HG02623 (cell line): ENCODE measurements at regions not wholly inside any gene's neighbourhood (a gene's known extent, or its start where the extent isn't known, plus 50 kb on each side); places are given as distances from the start of the nearest gene placed in this dataset.

Source experiments
- ATAC-seq: cut with Tn5 transposase; IDR thresholded peaks from one replicate; pipeline ENCODE4 v1.9.1; 2021; ENCODE audit warnings: moderate library complexity; ENCODE audit not compliant: unreplicated experiment

DNA sequence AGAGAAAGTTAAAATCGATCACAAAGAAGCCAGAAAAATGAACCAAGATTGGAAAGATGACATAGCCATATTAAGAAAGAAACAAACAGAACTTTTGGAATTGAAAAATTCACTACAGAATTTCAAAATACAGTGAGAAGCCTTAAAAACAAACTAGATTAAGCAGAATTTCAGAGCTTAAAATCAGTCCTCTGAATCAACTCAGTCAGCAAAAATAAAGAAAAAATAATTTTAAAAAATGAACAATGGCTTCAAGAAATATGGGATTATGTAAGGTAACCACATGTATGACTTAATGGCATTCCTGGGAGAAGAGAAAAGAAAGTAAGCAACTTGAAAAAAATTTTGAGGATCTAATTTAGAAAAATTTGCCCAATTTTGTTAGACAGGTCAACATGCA is 696.2 kb downstream of the TSN start:
- no peak for ATAC-seq

- ATAC-seq, result no peak
These were observed 713.7 kb downstream of the TSN start for GRCh38 chr2:122469147-122469546.

DNA sequence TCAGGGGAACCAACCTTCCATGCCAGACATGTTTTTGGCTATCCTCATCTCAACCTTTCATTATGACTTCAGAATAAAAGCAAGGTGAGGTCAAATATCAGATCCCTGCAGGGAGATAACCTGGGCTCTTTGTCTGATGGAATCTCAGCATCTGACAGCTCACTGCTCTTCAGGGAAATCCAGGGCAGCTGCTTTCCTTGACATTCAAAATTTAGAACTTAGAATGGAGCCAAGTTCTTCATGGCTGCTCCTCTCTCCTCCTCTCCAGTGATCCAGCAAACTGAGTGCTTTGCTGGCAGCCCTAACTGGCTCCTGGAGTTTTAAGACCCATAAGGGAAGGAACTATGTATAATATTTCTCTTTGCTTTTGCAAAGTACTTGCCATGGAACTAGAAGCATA is 716.3 kb downstream of the TSN start:
- no peak for ATAC-seq

DNA sequence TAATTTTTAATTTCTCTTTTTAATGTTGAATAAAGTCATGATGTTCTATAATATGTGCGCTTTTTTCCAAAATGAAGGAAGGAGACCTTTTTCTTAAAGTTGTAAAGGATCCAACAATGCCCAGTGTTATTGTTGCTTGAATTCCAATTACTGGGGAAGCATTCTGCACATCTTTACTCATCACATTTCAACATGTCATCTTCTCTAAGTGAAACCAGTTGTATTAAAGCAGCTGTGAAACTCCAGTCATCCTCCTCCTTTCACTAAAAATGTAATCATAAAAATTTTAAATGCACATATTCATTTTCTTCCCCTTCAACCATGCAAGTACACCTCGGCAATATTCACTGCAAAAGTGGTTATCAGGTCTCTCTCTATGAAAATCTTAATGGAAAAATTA is 722.7 kb downstream of the TSN start:
- ATAC-seq, result no peak

- no peak for ATAC-seq
These were observed 723.3 kb downstream of the TSN start for GRCh38 chr2:122478771-122479170.

- ATAC-seq, result no peak
These were observed 725.2 kb downstream of the TSN start for GRCh38 chr2:122480501-122481243.

DNA sequence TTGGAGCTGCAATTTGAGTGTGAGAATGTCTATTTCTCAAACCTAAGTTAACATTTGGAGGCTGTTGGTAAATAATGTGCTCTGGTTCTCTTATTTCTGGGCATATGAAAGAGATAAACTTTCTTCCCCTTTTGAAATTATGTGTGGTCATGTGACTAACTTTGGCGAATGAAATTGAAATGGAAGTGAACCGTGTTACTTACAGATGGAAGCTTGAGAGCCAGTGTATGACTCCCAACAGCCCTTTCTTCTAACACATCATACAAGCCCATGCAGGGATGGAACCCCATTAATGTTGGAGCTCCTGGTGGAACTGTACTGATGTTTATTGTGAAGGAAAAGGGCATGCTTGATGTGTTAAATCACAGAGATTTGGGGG is 725.8 kb downstream of the TSN start:
- ATAC-seq, result no peak

DNA sequence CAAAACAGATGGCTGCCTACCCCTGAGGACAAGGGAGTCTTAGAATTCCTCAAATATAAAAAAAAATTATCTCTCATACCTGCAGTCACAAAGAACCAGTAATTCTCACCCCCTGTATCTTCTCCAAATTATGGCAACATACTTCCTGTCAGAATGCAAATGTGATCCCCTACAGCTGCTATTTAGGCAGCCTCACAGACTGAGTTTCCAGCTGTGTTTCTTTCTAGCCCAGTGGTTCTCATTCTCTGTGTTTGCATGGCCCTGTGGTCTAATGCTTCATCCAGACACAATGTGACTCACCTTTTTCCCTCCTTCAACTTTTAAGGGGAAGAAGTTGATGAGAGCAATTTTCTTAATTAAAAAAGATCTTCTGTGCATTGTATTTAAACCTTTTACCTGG is 726.3 kb downstream of the TSN start:
- ATAC-seq, result no peak

- no peak for ATAC-seq
These were observed 730.6 kb downstream of the TSN start for GRCh38 chr2:122486086-122486485.

DNA sequence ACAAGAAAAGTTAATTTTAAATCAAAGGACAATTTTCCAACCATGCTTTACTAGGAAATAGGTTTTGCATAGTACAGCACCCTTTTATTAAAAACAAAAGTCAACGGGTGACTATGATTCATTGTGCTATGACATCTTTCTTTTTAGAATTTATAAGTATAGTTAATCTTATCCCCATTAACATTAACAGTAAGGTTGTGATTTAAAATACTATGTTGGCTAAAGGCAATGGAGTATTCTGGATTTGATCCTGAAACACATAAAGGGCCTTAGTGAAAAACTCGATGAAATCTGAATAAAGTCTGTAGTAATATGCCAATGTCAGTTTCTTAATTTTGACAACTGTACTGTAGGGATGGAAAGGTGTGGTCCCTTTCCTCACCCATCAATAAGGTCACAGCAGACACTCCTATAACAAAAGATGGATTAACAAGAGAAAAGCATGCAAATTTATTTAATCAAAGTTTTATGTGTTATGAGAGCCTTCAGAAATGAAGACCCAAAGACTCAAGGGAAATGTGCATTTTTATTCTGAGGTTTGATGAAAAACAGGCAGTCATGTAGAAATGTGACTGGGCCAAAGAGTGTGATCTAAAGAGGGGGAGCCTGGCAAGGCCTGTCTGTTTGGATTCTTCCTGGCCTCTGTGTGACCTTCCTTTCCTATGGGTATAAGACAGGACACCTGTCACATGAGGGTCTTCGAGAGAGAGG is 731.4 kb downstream of the TSN start:
- ATAC-seq, result no peak

DNA sequence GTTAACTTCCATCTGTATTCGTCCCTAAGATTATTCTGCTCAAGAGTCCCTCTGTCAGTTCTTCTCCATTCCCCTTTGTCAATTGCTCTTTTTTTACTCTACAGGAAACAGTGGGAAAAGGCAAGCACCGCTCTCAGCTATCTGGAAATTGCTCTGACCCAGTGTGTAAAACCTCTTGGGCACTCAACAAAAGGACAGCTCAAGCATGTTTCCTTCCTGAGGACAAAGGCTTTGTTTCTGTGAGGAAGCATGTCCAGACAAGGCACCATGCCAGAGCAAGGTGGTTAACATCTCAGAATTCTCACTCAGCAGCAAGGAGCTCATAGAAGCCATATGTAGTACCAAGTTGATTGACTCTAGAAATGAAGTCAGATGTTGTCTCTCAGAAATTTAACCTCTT is 735.6 kb downstream of the TSN start:
- ATAC-seq, result no peak

GRCh38 chr2:122500316-122501105 is 745.1 kb downstream of the TSN start:
- no peak for ATAC-seq

GRCh38 chr2:122506620-122507019 is 751.2 kb downstream of the TSN start:
- no peak for ATAC-seq

- no peak for ATAC-seq
These were observed 751.8 kb downstream of the TSN start for GRCh38 chr2:122507261-122507660.

- ATAC-seq, result no peak
These were observed 756.6 kb downstream of the TSN start for GRCh38 chr2:122512091-122512490.

GRCh38 chr2:122514451-122514996 is 759.1 kb downstream of the TSN start:
- ATAC-seq, result no peak

DNA sequence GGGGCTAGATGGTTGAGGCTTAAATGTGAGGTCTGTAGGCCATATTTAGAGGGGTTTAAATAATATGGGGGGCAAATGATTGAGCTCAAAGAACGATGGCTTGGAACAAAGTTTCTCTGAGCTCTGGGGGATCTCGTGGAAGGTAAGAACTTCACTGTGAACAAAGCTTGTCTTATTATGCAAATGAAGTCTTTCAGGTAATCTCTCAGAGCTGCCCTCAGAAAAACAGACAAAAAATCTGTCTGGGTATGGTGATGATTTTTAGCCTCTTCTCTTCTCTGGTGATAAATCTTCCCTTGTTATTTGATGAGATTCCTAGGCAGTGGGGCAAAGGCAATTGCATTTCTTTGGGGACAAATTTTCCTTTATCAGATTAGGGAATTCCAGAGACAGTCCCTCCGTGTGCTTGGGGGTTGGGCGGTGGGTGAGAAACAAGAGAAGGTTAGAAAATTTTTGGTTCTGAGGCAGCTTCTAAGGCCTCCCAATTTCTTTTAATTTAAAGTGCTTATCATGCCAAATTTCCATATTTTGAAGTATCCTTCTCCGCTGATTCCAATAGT is 760.4 kb downstream of the TSN start:
- no peak for ATAC-seq

- ATAC-seq, result no peak
These were observed 761.3 kb downstream of the TSN start for GRCh38 chr2:122516775-122517174.

DNA sequence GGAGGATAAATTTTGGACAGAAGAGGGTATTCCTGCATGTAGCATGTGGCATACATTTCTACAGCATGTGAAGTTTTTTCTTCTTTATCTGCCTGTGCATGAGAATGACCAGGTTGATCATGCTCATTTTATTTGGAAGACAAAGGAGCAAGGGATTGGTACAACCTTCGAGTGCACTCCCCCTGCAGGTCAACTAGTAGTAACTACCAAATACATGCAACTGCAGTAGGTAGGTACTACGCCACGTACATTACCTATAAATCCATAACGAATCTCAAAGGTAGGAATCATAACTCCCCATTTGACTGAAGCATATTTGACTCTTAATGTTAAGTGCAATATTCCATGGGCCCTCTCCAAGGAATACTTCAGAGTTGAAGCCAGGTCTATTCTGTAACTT is 763.9 kb downstream of the TSN start:
- ATAC-seq, result no peak

DNA sequence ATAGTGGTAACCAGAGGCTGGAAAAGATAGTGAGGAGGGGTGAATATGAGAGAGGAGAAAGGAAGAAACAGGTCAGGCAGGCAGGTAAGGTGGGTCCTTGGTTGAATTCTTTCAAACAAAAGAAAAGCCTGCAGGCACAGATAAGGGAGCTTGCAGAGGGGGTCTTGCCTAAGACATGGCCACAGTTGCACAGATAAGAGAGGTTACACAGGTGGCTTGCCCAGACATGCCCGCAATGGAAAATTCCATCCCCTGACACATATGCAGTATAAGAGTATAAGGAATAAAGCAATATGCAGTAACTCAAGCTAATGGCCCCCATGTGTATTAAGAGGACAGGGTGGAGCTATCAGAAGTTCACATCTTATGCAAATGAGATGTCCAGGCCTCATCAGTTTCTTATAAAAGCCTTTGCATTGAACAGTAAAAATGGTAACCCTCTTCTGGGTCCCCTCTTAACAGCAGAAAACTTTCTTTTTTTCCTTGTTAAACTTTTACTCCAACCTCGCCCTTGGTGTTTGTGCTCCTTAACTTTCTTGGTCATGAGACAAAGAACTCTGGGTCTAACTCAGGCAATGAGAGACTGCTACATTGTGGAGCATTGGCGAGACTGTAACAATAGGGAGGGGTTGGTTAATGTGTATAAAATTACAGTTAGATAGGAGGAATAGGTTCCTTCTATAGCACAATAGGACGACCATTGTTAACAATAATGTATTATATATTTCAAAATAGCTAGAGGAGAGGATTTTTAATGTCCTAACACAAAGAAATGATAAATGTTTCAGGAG is 764.6 kb downstream of the TSN start:
- no peak for ATAC-seq

DNA sequence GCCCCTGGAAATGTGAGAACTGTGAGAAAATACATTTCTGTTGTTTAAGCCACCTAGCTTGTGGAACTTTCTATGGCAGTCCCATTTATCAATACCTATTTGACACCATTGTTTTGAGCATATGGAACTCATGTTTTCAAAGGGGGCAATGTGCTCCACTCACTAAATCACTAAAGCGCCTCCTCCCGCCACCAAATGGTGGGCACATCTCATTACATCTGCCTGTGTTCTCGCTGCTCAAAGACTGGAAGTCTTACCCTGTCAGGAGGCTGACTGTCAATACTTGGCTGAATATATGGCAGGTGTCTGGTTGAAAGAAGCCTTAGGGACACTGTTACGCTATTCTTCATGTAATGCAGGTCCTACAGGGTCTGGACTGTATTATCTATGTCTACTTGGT is 767.7 kb downstream of the TSN start:
- ATAC-seq, result no peak
